IPS DF 6.9 (cell line): ENCODE measurements at regions not wholly inside any gene's neighbourhood (a gene's known extent, or its start where the extent isn't known, plus 50 kb on each side); places are given as distances from the start of the nearest gene placed in this dataset.

Experiments
- DNase-seq: peaks from one replicate; pipeline ENCODE4 v3.0.0-alpha.2; 2013; ENCODE audit warnings: low read depth, low spot score
- H3K27ac ChIP-seq: one replicate; pipeline ENCODE4 v1.5.1; 2013; ENCODE audit warnings: low read length, control low read depth
- H3K27me3 ChIP-seq: 2 replicates; pipeline ENCODE4 v1.6.1; 2013; ENCODE audit warnings: mild to moderate bottlenecking, low read length; ENCODE audit not compliant: control insufficient read depth, insufficient read depth
- H3K36me3 ChIP-seq: 2 replicates; pipeline ENCODE4 v1.6.1; 2013; ENCODE audit warnings: low read length; ENCODE audit not compliant: control insufficient read depth, insufficient read depth
- H3K4me1 ChIP-seq: 2 replicates; pipeline ENCODE4 v1.6.1; 2013; ENCODE audit warnings: low read length; ENCODE audit not compliant: control insufficient read depth, insufficient read depth
- H3K4me3 ChIP-seq: 2 replicates; pipeline ENCODE4 v1.5.1; 2013; ENCODE audit warnings: mild to moderate bottlenecking, low read length
- H3K9me3 ChIP-seq: 2 replicates; pipeline ENCODE4 v1.6.1; 2013; ENCODE audit warnings: low read length, inconsistent platforms; ENCODE audit not compliant: control insufficient read depth, insufficient read depth
- WGBS: extraction: QIAGEN DNeasy Blood & Tissue Kit; methylation state at CpG from one replicate; pipeline ENCODE4 v1.1.7; 2013; ENCODE audit warnings: mixed read lengths, missing lambda C conversion rate; ENCODE audit not compliant: insufficient read length, insufficient coverage; 5-methylcytosine and 5-hydroxymethylcytosine counted together

- Histone ChIP-seq H3K4me1 (0 out of 2 replicates have a peak, but pooled peaks cover 1% of the 10 kb centered on the region), H3K4me3 (no peak overlapping the region), H3K36me3 (no peaks in the 10 kb centered on the region), H3K9me3 (no peaks in the 10 kb centered on the region), H3K27me3 (no peaks in the 10 kb centered on the region), H3K27ac (no peak overlapping the region)
- DNase-seq: no peak
Measured at GRCh38 chr9:15113288-15113687, 193.7 kb downstream of the TTC39B start.

GRCh38 chr9:15111071-15111470 is 195.9 kb downstream of the TTC39B start:
- H3K36me3 ChIP-seq: no peaks in the 10 kb centered on the region
- no peak overlapping the region for H3K4me3 ChIP-seq
- no peak overlapping the region for H3K27ac ChIP-seq
- H3K27me3 ChIP-seq: no peaks in the 10 kb centered on the region
- DNase-seq: no peak
- H3K9me3 ChIP-seq: no peaks in the 10 kb centered on the region
- H3K4me1 ChIP-seq: 0 out of 2 replicates have a peak, but pooled peaks cover under 1% of the 10 kb centered on the region

- H3K27me3 ChIP-seq: no peaks in the 10 kb centered on the region
- WGBS: no CpG with 5 or more reads among the region's 4 CpGs
Measured at GRCh38 chr9:15104826-15105420, 194.7 kb upstream of the FREM1 start.

GRCh38 chr9:15103290-15103689 is 193.1 kb upstream of the FREM1 start:
- Histone ChIP-seq H3K36me3 (no peaks in the 10 kb centered on the region), H3K27me3 (no peaks in the 10 kb centered on the region), H3K9me3 (no peaks in the 10 kb centered on the region), H3K4me1 (no peaks in the 10 kb centered on the region), H3K4me3 (no peak overlapping the region), H3K27ac (no peak overlapping the region)
- DNase-seq: no peak
- WGBS: no CpG with 5 or more reads among the region's 3 CpGs

More at GRCh38 chr9:15104826-15105420, 194.7 kb upstream of the FREM1 start:
- Histone ChIP-seq H3K36me3 (no peaks in the 10 kb centered on the region), H3K4me1 (no peaks in the 10 kb centered on the region), H3K27ac (no peak overlapping the region), H3K9me3 (no peaks in the 10 kb centered on the region), H3K4me3 (no peak overlapping the region)
- DNase-seq: no peak

GRCh38 chr9:15101095-15101494 is 190.9 kb upstream of the FREM1 start:
- H3K27me3 ChIP-seq: no peaks in the 10 kb centered on the region
- no peak for DNase-seq
- H3K9me3 ChIP-seq: no peaks in the 10 kb centered on the region
- H3K4me1 ChIP-seq: no peaks in the 10 kb centered on the region
- WGBS: no CpG with 5 or more reads among the region's 7 CpGs
- no peak overlapping the region for H3K27ac ChIP-seq
- H3K36me3 ChIP-seq: no peaks in the 10 kb centered on the region
- H3K4me3 ChIP-seq: no peak overlapping the region

GRCh38 chr9:15100571-15100970 is 190.3 kb upstream of the FREM1 start:
- Histone ChIP-seq H3K36me3 (no peaks in the 10 kb centered on the region), H3K9me3 (no peaks in the 10 kb centered on the region), H3K4me1 (no peaks in the 10 kb centered on the region), H3K4me3 (no peak overlapping the region), H3K27ac (no peak overlapping the region), H3K27me3 (no peaks in the 10 kb centered on the region)
- no peak for DNase-seq
- WGBS: no CpG with 5 or more reads among the region's 2 CpGs

- H3K4me3 ChIP-seq: no peak overlapping the region
- H3K36me3 ChIP-seq: no peaks in the 10 kb centered on the region
- no peak overlapping the region for H3K27ac ChIP-seq
- DNase-seq: no peak
- no peaks in the 10 kb centered on the region for H3K4me1 ChIP-seq
- no CpG with 5 or more reads among the region's 2 CpGs for WGBS
- H3K9me3 ChIP-seq: no peaks in the 10 kb centered on the region
- H3K27me3 ChIP-seq: no peaks in the 10 kb centered on the region
Measured at GRCh38 chr9:15096972-15097371, 186.7 kb upstream of the FREM1 start.

- H3K27ac ChIP-seq: no peak overlapping the region
- no peaks in the 10 kb centered on the region for H3K9me3 ChIP-seq
- H3K27me3 ChIP-seq: no peaks in the 10 kb centered on the region
- no peaks in the 10 kb centered on the region for H3K36me3 ChIP-seq
- no CpG with 5 or more reads among the region's 3 CpGs for WGBS
- no peak for DNase-seq
- no peak overlapping the region for H3K4me3 ChIP-seq
- no peaks in the 10 kb centered on the region for H3K4me1 ChIP-seq
Measured at GRCh38 chr9:15086778-15087324, 176.6 kb upstream of the FREM1 start.

GRCh38 chr9:15086156-15086763 is 176.0 kb upstream of the FREM1 start:
- no peaks in the 10 kb centered on the region for H3K9me3 ChIP-seq
- H3K27me3 ChIP-seq: no peaks in the 10 kb centered on the region
- no peaks in the 10 kb centered on the region for H3K36me3 ChIP-seq
- no peaks in the 10 kb centered on the region for H3K4me1 ChIP-seq
- H3K27ac ChIP-seq: no peak overlapping the region
- no peak overlapping the region for H3K4me3 ChIP-seq
- WGBS: no CpG with 5 or more reads among the region's 6 CpGs
- no peak for DNase-seq

- no peak overlapping the region for H3K27ac ChIP-seq
- WGBS: no CpG with 5 or more reads among the region's 4 CpGs
- H3K4me1 ChIP-seq: no peaks in the 10 kb centered on the region; the same call in 1 of the 2 replicates
- DNase-seq: no peak
- no peak overlapping the region for H3K4me3 ChIP-seq
- no peaks in the 10 kb centered on the region for H3K9me3 ChIP-seq
- no peaks in the 10 kb centered on the region for H3K36me3 ChIP-seq
- H3K27me3 ChIP-seq: no peaks in the 10 kb centered on the region
Measured at GRCh38 chr9:15081021-15081753, 171.0 kb upstream of the FREM1 start.
